Urothelium cell line (cell line): ENCODE measurements at regions not wholly inside any gene's neighbourhood (a gene's known extent, or its start where the extent isn't known, plus 50 kb on each side); places are given as distances from the start of the nearest gene placed in this dataset.
A peak's percentile ranks its signal among the peaks of the same experiment; 100 is the strongest.

Source experiments
- DNase-seq: peaks from one replicate; pipeline ENCODE4 v3.0.0; 2011; ENCODE audit warnings: low spot score, mixed read lengths
- FAIRE-seq: peaks from 2 replicates; lab custom pipeline; 2011; peaks lifted over from hg19 to GRCh38; lab: Jason Lieb, UNC

GRCh38 chr2:64823794-64824193 lies 165.4 kb upstream of the SLC1A4 start:
- FAIRE-seq (no peak), DNase-seq (no peak)

- no peak for DNase-seq
Observed at GRCh38 chr2:64825831-64826491, 163.2 kb upstream of the SLC1A4 start.

GRCh38 chr2:64826703-64827102 lies 162.5 kb upstream of the SLC1A4 start:
- FAIRE-seq (no peak), DNase-seq (no peak)

More at GRCh38 chr2:64825831-64826491, 163.2 kb upstream of the SLC1A4 start:
- FAIRE-seq, result no peak

- FAIRE-seq, result no peak
- DNase-seq, result no peak
Observed at GRCh38 chr2:64828261-64828660, 160.9 kb upstream of the SLC1A4 start.

GRCh38 chr2:64829525-64829924 lies 159.7 kb upstream of the SLC1A4 start:
- FAIRE-seq (no peak), DNase-seq (no peak)

- peak; percentile 56 for FAIRE-seq
- DNase-seq, result peak; percentile 95
Observed at GRCh38 chr2:64831134-64831976, 157.8 kb upstream of the SLC1A4 start.

- FAIRE-seq (no peak), DNase-seq (no peak)
Observed at GRCh38 chr2:64831977-64832328, 157.2 kb upstream of the SLC1A4 start.

- FAIRE-seq, result no peak
- DNase-seq, result no peak
Observed at GRCh38 chr2:64832936-64833335, 156.3 kb upstream of the SLC1A4 start.

GRCh38 chr2:64836566-64836965 lies 152.6 kb upstream of the SLC1A4 start:
- no peak for FAIRE-seq
- DNase-seq, result no peak

- FAIRE-seq, result no peak
- peak; percentile 69 for DNase-seq
Observed at GRCh38 chr2:64837116-64837731, 152.0 kb upstream of the SLC1A4 start.

- FAIRE-seq (no peak), DNase-seq (peak; percentile 45)
Observed at GRCh38 chr2:64837925-64838641, 151.1 kb upstream of the SLC1A4 start.

GRCh38 chr2:64838817-64839216 lies 150.4 kb upstream of the SLC1A4 start:
- FAIRE-seq, result no peak
- DNase-seq, result peak; percentile 94

- no peak for FAIRE-seq
Observed at GRCh38 chr2:64839844-64840243, 149.4 kb upstream of the SLC1A4 start.

GRCh38 chr2:64840426-64840881 lies 148.7 kb upstream of the SLC1A4 start:
- DNase-seq (no peak), FAIRE-seq (no peak)

More at GRCh38 chr2:64839844-64840243, 149.4 kb upstream of the SLC1A4 start:
- DNase-seq, result no peak

- FAIRE-seq (no peak), DNase-seq (no peak)
Observed at GRCh38 chr2:64841461-64841860, 147.7 kb upstream of the SLC1A4 start.

GRCh38 chr2:64842030-64842429 lies 147.2 kb upstream of the SLC1A4 start:
- DNase-seq, result no peak
- FAIRE-seq, result no peak

GRCh38 chr2:64844087-64844486 lies 145.1 kb upstream of the SLC1A4 start:
- FAIRE-seq (no peak), DNase-seq (no peak)

GRCh38 chr2:64845273-64845905 lies 143.8 kb upstream of the SLC1A4 start:
- FAIRE-seq, result no peak

GRCh38 chr2:64846177-64846576 lies 143.0 kb upstream of the SLC1A4 start:
- no peak for FAIRE-seq

More at GRCh38 chr2:64845273-64845905, 143.8 kb upstream of the SLC1A4 start:
- DNase-seq, result no peak

GRCh38 chr2:64847930-64848329 lies 141.3 kb upstream of the SLC1A4 start:
- no peak for FAIRE-seq

More at GRCh38 chr2:64846177-64846576, 143.0 kb upstream of the SLC1A4 start:
- DNase-seq, result no peak

More at GRCh38 chr2:64847930-64848329, 141.3 kb upstream of the SLC1A4 start:
- DNase-seq, result no peak
